Mesothelial cell of epicardium (in vitro differentiated cells): ENCODE measurements at regions not wholly inside any gene's neighbourhood (a gene's known extent, or its start where the extent isn't known, plus 50 kb on each side); places are given as distances from the start of the nearest gene placed in this dataset.

ENCODE experiments used
- DNase-seq, 2 experiments: peaks; one replicate each; pipeline ENCODE4 v3.0.0; 2021; ENCODE audit warnings: low spot score in 2 of 2; ENCODE audit not compliant: unreplicated experiment in 2 of 2
- H3K27ac Mint-ChIP-seq: 2 replicates; pipeline ENCODE4 v1.8.0; 2021; ENCODE audit warnings: mixed read lengths
- H3K27me3 Mint-ChIP-seq: 2 replicates; pipeline ENCODE4 v1.8.0; 2021; ENCODE audit warnings: low read depth, mixed read lengths
- H3K36me3 Mint-ChIP-seq: 2 replicates; pipeline ENCODE4 v1.8.0; 2021; ENCODE audit warnings: mixed read lengths
- H3K4me1 Mint-ChIP-seq: 2 replicates; pipeline ENCODE4 v1.8.0; 2021; ENCODE audit warnings: mixed read lengths
- H3K4me3 Mint-ChIP-seq: 2 replicates; pipeline ENCODE4 v1.8.0; 2021; ENCODE audit warnings: mild to moderate bottlenecking, moderate library complexity, mixed read lengths
- H3K9me3 Mint-ChIP-seq: 2 replicates; pipeline ENCODE4 v1.8.0; 2021; ENCODE audit warnings: mixed read lengths
- CTCF ChIP-seq: fragments of 200-600 bp; sonication (generic); IDR thresholded peaks from one replicate; pipeline ENCODE4 v1.5.0; 2021; ENCODE audit warnings: antibody characterized with exemption; ENCODE audit not compliant: unreplicated experiment

- Mint-ChIP-seq H3K4me3 (no peak overlapping the region), H3K36me3 (no peaks in the 10 kb centered on the region)
Measured at GRCh38 chr13:78785764-78786163, 126.8 kb upstream of the OBI1 start.

DNA sequence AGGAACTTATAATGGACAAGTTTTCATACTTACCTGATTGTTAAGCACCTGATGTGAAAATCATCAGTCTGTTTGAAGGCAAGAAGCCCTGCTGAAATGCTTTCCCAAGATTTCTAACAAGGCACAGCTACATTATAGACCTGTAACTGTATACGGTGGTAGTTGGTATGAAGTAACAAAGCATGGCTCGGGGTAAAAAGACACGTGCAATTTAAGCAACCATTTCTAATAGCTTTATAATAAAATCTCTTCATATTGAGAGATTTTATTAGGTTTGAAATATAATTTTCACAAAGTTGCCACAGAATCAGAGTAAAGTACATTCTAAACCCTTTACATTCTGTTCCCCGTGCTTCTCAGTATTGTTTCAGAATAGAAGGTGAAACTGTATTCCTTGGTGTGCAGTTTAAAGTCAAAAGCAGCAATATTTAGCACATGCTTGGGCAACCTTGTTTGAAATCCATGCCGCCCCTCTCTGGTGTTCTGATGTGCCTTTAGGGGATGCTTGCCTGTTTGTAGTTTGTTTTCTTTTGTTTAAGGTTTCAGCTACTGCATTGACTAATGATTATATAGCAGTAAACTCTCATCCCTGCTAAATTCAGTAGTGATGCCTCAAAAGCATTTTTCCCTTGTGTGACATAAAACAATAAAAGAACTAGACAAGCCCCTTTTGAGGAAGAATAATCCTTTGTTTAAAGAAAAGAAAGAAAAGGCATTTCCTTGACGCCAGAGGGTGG is 125.2 kb upstream of the OBI1 start:
- no peak overlapping the region for H3K4me3 Mint-ChIP-seq
- peaks cover 62% of the 10 kb centered on the region for H3K27me3 Mint-ChIP-seq
- peaks cover 11% of the 10 kb centered on the region for H3K4me1 Mint-ChIP-seq
- no peak for DNase-seq
- H3K36me3 Mint-ChIP-seq = no peaks in the 10 kb centered on the region
- H3K9me3 Mint-ChIP-seq = no peaks in the 10 kb centered on the region
- H3K27ac Mint-ChIP-seq = no peak overlapping the region
- no peak for TF ChIP-seq CTCF

More at GRCh38 chr13:78785764-78786163, 126.8 kb upstream of the OBI1 start:
- Mint-ChIP-seq H3K9me3 (no peaks in the 10 kb centered on the region), H3K4me1 (peaks cover 7% of the 10 kb centered on the region), H3K27ac (no peak overlapping the region), H3K27me3 (peaks cover 60% of the 10 kb centered on the region)
- TF ChIP-seq CTCF = no peak
- DNase-seq = no peak

DNA sequence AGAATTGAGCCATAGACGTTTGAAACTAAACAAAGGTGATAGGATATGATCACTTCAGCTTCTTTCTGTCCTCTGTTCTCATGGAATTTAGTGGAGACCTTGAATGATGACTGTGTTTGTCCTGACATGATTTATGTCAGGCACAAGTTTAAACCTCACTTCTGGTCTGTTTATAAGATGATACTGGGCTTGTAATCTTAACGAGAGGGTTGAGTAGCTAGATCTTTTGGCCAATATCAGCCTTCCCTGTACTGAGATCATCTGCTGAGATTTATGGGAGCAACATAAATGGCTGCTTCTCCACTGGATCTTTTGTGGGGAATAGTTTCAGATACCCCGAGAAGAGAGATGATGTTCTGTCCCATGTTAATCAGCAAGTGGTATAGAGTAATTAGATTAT is 121.8 kb upstream of the OBI1 start:
- H3K27ac Mint-ChIP-seq = no peak overlapping the region

DNA sequence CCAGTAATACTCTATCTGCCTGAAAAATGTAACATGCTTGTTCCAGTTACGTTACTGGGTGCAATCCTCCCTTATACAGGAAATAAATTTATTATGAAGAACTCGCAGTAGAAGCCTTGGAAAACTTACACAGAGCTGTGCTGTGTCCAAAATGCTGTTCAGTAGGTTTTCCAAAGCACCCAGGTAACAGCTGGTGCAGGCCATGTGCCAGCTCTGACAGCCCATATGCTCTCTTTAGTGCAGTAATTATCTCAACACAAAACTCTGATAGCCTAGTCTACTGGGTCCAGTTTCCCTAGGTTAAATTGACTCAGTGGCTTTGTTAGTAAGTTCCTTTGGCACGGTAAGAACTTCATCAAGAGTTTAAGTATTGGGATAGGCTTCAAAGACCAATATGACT is 120.7 kb upstream of the OBI1 start:
- no peaks in the 10 kb centered on the region for H3K36me3 Mint-ChIP-seq
- TF ChIP-seq CTCF = no peak
- no peak overlapping the region for H3K4me3 Mint-ChIP-seq
- no peaks in the 10 kb centered on the region for H3K9me3 Mint-ChIP-seq
- peaks cover 20% of the 10 kb centered on the region for H3K4me1 Mint-ChIP-seq
- peaks cover 64% of the 10 kb centered on the region for H3K27me3 Mint-ChIP-seq
- DNase-seq = no peak
- no peak overlapping the region for H3K27ac Mint-ChIP-seq

More for the DNA sequence above, 121.8 kb upstream of the OBI1 start:
- peaks cover 60% of the 10 kb centered on the region for H3K27me3 Mint-ChIP-seq
- H3K36me3 Mint-ChIP-seq = no peaks in the 10 kb centered on the region
- DNase-seq = no peak
- no peaks in the 10 kb centered on the region for H3K9me3 Mint-ChIP-seq
- TF ChIP-seq CTCF = no peak
- H3K4me1 Mint-ChIP-seq = peaks cover 20% of the 10 kb centered on the region
- H3K4me3 Mint-ChIP-seq = no peak overlapping the region

DNA sequence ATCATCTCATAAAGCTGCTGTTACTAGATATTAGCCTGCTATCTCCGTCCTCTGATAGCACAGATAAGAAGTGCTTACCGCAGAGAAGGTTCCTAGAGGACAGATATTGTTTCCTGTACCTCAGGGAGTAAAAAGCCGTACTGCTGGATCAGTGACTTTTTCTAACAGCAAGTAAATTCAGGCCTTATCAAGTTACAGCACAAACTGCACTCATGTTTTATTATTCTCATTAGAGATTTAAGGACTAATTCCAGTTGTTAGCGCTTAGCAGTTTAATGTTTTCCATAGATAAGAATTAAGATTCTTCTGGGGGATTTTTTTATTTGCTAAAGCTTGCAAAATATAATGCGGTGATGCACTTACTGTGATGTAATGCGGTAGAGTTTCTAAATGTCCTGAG is 119.0 kb upstream of the OBI1 start:
- H3K36me3 Mint-ChIP-seq = no peaks in the 10 kb centered on the region
- no peak for DNase-seq
- peaks cover 71% of the 10 kb centered on the region for H3K27me3 Mint-ChIP-seq
- H3K4me3 Mint-ChIP-seq = no peak overlapping the region
- H3K27ac Mint-ChIP-seq = no peak overlapping the region
- H3K4me1 Mint-ChIP-seq = peaks cover 20% of the 10 kb centered on the region
- H3K9me3 Mint-ChIP-seq = no peaks in the 10 kb centered on the region
- no peak for TF ChIP-seq CTCF
